GM18498 (cell line): ENCODE measurements at regions not wholly inside any gene's neighbourhood (a gene's known extent, or its start where the extent isn't known, plus 50 kb on each side); places are given as distances from the start of the nearest gene placed in this dataset.

Experiments used
- ATAC-seq: cut with Tn5 transposase; IDR thresholded peaks from one replicate; pipeline ENCODE4 v1.9.1; 2021; ENCODE audit warnings: mild to moderate bottlenecking, moderate library complexity; ENCODE audit not compliant: unreplicated experiment

GRCh38 chr6:22804620-22805261 is 235.4 kb downstream of the HDGFL1 start:
- ATAC-seq = no peak

- ATAC-seq = no peak
Observed at GRCh38 chr6:22807261-22807660, 237.9 kb downstream of the HDGFL1 start.

GRCh38 chr6:22807818-22808217 is 238.5 kb downstream of the HDGFL1 start:
- ATAC-seq = no peak

- no peak for ATAC-seq
Observed at GRCh38 chr6:22808466-22808865, 239.1 kb downstream of the HDGFL1 start.

DNA sequence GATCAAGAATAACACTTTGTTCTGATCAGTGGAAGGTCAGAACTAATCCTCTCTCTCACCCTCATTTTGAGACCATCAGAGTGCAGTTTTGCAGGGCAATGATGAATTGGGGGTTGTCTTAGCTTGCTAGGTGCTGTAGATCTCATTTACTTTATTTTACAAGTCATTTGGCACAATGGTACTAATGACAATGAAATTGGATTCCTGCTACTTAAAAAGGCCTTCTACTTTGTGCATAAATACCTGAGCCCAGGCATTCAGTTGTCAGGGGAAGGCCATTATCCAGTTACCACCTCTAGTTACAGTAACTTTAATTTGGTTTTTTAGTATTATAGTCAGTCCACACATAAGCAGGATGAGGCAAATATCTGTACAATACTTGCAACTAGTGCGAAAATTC is 240.0 kb downstream of the HDGFL1 start:
- no peak for ATAC-seq

GRCh38 chr6:22819209-22819608 is 249.8 kb downstream of the HDGFL1 start:
- no peak for ATAC-seq

DNA sequence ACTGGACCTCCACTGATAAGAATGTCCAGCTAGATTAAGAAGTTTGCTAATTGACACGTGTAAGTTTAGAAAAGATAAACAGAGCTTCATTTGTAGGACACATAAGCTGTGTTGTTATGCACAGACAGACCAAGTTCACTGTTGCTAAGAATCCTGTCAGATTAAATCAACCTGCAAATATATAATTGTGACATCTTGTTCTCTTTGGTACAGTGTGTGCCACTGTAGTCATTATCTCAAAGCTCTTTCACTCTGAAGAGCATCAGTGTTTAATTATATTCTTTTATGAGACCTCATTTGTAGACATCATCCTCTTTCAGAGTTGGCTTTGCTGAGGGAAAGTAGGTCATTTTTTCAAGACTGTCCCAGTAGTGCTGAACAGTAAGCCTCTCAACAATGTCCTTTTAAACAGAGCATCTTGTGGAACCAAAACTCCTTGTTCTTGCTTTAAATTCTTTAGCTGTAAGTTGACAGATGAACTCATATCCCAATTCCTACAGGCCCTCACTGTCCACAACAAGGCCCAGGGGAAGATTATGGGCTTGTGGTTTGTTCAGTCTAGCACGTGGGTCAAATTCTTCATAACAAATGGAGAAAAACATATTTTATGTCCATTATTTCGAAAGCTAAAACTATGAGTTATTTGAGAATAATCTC is 252.4 kb downstream of the HDGFL1 start:
- ATAC-seq = no peak

DNA sequence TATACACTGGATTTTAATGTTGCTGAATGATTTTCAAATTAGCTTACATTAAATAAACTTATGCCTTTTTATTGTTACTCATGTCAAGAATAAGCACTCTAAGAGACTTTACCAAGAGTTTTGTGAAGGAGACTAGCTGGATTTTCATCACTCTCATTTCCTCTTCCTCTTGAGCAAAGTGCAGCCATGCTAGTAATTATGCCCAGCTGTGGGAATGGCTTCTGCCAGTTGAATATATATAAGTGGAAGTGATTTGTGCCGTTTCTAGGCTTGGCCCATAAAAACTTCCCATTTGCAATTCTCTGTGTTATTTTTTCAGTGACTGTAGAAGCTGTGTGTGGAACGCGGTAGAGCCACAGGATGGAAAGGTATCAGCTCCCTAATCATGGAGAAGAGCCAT is 255.8 kb downstream of the HDGFL1 start:
- ATAC-seq = no peak

DNA sequence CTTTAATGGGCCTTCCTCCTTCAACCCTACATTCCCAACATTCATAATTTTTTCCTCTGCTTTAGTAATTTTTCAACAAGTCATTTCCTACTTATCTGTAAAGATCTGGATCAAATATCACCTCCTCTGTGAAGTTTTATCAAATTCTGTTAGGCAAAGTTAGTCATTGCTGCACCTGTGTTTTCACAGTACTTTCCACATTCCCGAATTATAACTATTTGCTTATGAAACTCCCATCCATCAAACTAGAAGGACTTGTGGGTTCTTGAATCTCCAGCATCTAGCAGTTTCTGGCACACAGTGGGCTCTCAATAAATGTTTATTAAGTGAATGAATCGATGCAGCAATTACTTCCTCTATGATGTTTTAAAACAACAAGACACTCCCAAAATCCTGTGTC is 257.6 kb downstream of the HDGFL1 start:
- ATAC-seq = no peak

- no peak for ATAC-seq
Observed at GRCh38 chr6:22827760-22828159, 258.4 kb downstream of the HDGFL1 start.

GRCh38 chr6:22828179-22829062 is 259.1 kb downstream of the HDGFL1 start:
- ATAC-seq = no peak

DNA sequence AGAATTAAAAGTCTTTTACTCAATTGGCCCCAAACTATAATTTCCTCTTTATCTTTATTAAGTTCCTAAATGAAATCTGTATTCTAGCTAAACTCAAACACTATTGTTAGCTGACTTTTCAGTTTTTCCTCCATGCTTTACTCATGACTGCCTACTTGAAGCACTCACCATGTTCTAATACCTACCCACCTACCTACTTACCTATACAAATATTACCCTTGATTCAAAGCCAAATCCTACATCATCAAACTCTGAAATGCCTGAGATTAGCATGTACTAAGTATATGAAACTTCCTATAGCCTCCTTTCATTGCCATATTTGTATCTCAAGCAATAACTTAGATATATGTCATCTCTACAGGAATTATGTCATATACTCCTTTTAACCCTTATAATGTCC is 259.7 kb downstream of the HDGFL1 start:
- no peak for ATAC-seq

DNA sequence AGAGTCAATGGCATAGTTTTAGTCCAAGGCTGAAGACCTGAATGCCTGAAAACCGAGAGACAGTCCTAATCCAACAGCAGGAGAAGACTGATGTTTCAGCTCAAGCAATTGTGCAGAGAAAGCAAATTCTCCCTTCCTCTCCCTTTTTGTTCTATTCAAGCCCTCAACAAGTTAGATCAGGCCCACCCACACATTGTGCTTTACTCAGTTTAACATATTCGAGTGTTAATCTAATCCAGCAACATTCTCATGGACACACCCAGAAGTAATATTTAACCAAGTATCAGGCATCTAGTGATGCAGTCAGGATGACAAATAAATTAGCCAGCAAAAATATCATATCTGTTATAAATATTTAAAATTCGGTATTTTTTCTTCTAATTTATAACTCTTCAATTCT is 261.1 kb downstream of the HDGFL1 start:
- no peak for ATAC-seq

DNA sequence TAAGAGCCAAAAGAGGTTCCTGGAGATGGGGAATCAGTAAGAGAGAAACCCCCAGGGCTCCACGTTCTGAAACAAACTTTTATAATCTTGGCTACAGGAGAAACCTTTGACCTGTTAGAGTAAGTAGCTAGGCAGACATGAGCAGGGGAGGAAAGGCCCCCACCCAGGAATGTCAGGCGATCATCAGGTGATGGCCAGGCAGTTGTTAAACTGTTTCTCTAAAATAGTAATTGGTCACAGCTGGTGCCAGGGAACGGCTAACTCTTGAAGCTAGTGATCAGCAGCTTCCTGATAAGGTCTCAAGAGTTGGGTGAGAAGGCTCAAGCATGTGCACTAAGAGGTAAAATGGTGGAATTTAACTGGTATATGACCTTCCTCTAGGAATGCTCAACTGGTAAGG is 263.8 kb downstream of the HDGFL1 start:
- ATAC-seq = no peak

DNA sequence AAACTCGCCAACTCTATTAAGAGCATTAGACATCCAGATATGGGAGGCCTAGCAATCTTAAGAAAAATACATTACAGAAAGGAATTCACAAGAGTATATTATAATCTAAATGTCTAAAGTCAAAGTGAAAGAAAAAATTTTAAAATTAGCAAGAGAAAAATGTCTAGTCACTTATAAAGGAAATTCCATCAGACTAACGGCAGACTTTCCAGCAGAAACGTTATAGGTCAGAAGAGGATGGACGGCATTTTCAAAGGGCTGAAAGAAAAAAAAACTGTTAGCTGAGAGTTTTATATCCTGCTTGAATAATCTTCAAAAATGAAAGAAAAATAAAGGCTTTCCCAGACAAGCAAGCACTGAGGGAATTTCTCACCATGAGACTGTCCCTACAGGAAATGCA is 269.0 kb downstream of the HDGFL1 start:
- no peak for ATAC-seq

DNA sequence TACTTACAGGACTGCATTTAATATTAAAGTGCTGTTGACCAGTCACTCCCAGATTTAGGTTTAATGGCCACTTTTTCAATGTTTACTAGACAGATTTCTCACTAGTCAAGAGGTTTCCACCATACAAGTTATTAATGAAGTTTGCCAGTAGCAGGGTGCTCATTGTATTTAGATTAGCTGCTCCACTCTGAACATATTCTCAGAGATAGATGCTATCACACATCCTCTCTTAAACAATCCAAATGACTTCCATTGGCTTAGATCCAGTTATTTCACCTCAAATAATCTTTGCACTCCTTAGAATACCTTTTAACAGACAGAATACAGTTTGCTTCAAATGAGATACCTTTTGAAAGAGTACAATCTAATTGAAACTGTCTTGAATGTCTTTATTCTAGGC is 276.1 kb downstream of the HDGFL1 start:
- no peak for ATAC-seq

DNA sequence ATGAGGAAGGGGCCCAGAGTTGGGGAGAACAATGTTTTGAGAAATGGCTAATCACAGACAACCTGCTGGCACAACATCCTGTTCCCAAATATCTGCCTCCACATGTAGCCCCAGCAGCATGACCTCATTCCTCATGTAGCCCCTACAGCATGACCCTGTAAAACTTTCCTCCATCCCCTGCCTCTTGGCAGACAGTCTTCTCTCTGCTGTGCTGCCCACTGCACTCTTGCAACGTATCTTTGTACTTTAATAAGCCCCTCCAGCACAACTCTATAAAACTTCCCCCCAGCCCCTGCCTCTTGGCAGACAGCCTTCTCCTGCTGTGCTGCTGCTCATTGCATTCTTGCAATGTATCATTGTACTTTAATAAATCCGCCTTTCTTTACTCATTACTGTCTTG is 278.8 kb downstream of the HDGFL1 start:
- no peak for ATAC-seq

DNA sequence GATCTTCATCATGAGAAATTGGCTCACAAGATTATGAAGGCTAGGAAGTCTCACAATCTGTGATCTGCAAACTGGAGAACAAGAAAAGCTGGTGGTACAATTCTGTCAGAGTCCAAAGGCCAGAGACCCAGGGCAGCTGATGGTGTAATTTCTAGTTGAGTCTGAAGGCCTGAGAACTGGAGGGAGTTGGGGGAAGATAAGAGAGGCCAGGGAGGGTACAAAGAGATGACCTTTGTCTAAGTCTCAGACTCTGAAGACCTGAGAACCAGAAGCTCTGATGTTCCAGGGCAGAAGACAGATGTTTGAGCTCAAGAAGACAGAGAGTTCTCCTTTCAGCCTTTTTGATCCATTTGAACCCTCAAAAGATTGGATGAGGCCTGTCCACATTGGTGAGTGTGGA is 280.6 kb downstream of the HDGFL1 start:
- no peak for ATAC-seq

DNA sequence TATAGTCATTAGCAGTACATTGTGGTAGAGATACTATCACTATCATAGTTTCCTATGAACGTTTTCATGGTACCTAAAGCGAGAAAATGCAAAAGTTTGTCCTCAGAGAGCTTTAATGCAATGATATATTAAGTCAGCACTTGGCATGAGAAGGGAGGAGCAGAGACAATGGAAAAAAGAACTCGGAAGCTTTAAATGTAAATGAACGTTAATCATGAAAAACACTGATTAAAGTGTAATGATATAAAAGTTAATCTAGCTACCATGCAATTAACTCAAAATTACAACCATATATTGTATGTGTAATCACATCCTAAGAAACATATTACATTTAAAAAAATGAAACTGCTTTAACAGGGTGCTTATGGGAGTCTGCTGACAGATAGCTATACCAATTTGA is 282.7 kb downstream of the HDGFL1 start:
- no peak for ATAC-seq

DNA sequence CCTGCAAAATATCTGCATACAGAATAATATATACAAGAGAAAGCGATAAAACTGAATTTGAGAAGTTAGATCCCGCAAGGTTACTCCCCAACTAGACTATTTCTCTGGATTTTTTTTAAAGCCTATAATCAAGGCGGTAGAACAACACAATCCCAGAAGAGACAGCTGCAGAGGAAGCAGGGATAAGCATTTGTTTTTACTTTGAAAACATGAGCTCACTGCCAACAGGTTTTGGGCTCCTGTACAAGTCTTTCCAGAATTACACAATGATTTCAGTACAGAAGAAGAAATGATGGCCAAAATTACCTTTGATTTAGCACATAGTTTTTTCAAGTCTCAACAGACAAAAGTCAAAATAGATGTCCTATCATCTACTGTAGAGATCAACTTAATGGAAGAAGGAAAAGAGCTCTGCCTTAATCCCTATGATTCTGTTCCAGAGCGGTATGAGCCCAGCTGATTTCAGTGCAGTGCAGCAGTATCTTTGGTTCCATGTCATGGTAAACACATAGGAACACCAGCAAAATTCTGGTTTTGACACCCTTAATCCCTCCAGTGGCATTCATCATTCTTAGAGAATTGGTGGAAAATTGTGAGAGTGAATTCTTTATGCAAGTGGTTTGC is 304.3 kb downstream of the HDGFL1 start:
- ATAC-seq = no peak

- ATAC-seq = no peak
Observed at GRCh38 chr6:22875845-22876244, 306.5 kb downstream of the HDGFL1 start.

DNA sequence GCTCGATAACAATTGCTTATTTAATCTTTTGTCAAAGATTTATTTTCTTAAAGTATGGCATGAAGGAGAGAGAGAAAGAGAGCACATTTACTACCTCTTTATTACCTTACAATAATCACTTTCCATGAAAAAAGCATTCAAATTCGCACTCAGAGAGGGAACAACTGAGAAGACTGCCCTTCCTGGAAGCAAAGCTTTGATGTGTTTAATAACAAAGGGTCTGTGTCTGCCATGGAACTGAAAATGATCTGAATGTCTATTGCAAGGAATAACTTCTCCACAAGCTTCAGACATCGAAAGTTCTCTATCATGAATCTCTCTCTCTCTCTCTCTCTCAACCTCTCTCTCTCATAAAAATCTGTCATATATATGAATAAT is 308.9 kb downstream of the HDGFL1 start:
- no peak for ATAC-seq
